ENCODE measurements at regions not wholly inside any gene's neighbourhood (a gene's known extent, or its start where the extent isn't known, plus 50 kb on each side); places are given as distances from the start of the nearest gene placed in this dataset.

- ChIA-PET CTCF (no interaction called here), POLR2A (no interaction called here), RAD21 (ENCODE audit: low non-redundant PET in 1 of 2, low total read pairs in 2 of 2, uncharacterized antibody in 2 of 2, unreplicated experiment in 2 of 2) (no interaction called here)
- no peak overlapping the region for H3K4me2 ChIP-seq (ENCODE audit: low read length)
- no peak overlapping the region for H2AFZ ChIP-seq (ENCODE audit: low read depth, low read length, poor library complexity, severe bottlenecking)
- H4K20me1 ChIP-seq (ENCODE audit: insufficient read depth): no peaks in the 10 kb centered on the region
- no peaks in the 10 kb centered on the region for H3K79me2 ChIP-seq (ENCODE audit: insufficient read depth, low read length)
- no peak overlapping the region for H3K4me3 ChIP-seq (replicated peaks in 1 of 2; ENCODE audit: low read depth in 1 of 2, low read length in 2 of 2)
- no peaks in the 10 kb centered on the region; the same call in 1 of the 2 replicates for H3K27me3 ChIP-seq (ENCODE audit: insufficient read depth, low read length)
- no peaks in the 10 kb centered on the region; the same call in 1 of the 2 replicates for H3K9me2 ChIP-seq (ENCODE audit: insufficient read depth)
- TF ChIP-seq JUND (IDR thresholded peaks at IDR 0.05) (no peak), CTCF (IDR thresholded peaks at IDR 0.05 in 2 of 3, conservative IDR thresholded peaks at IDR 0.05 in 1 of 3; ENCODE audit: borderline replicate concordance in 1 of 3, insufficient read depth in 1 of 3, low read depth in 2 of 3, low read length in 2 of 3) (no peak), REST (IDR thresholded peaks at IDR 0.05; ENCODE audit: low read depth) (no peak), RAD21 (IDR thresholded peaks at IDR 0.05; ENCODE audit: low read depth) (no peak), SIN3A (IDR thresholded peaks at IDR 0.05; ENCODE audit: low read depth) (no peak), POLR2AphosphoS5 (IDR thresholded peaks at IDR 0.05; ENCODE audit: low read depth, low read length) (no peak), ATF3 (IDR thresholded peaks at IDR 0.05) (no peak), TCF7L2 (IDR thresholded peaks at IDR 0.05; ENCODE audit: borderline replicate concordance, extremely low read depth, insufficient read depth, insufficient read length) (no peak), YY1 (IDR thresholded peaks at IDR 0.05; ENCODE audit: extremely low read depth, insufficient replicate concordance, low read depth, low read length) (no peak), SP1 (IDR thresholded peaks at IDR 0.05; ENCODE audit: low read depth) (no peak), CEBPB (IDR thresholded peaks at IDR 0.05; ENCODE audit: low read depth) (no peak), ZFX (IDR thresholded peaks at IDR 0.05) (no peak), ELF1 (IDR thresholded peaks at IDR 0.05; ENCODE audit: borderline replicate concordance, low read depth) (no peak), MAX (IDR thresholded peaks at IDR 0.05) (no peak), SRF (IDR thresholded peaks at IDR 0.05; ENCODE audit: low read depth) (no peak), EZH2phosphoT487 (IDR thresholded peaks at IDR 0.05; ENCODE audit: borderline replicate concordance) (no peak), POLR2A (IDR thresholded peaks at IDR 0.05; ENCODE audit: borderline replicate concordance, extremely low read depth, insufficient read depth, insufficient read length) (no peak), FOSL1 (IDR thresholded peaks at IDR 0.05; ENCODE audit: low read depth) (no peak), ZBTB33 (IDR thresholded peaks at IDR 0.05; ENCODE audit: extremely low read depth, insufficient replicate concordance, low read length) (no peak), ZNF274 (IDR thresholded peaks at IDR 0.05; ENCODE audit: low read depth, low read length) (no peak)
- no peak overlapping the region for H3K27ac ChIP-seq (ENCODE audit: low read depth, low read length)
- no peak overlapping the region for H3K9ac ChIP-seq (ENCODE audit: low read length)
- BruUV-seq (replicated peaks): no TSS peak
- no peaks in the 10 kb centered on the region for H3K9me3 ChIP-seq (ENCODE audit: control insufficient read depth in 1 of 2, insufficient read depth in 1 of 2, low read depth in 1 of 2, low read length in 2 of 2)
- no peaks in the 10 kb centered on the region for H3K4me1 ChIP-seq (ENCODE audit: control insufficient read depth in 1 of 2, insufficient read depth in 2 of 2, low read length in 2 of 2)
- DNase-seq (ENCODE audit: low read depth, low spot score): no peak
- no peaks in the 10 kb centered on the region for H3K36me3 ChIP-seq (ENCODE audit: control insufficient read depth in 1 of 2, insufficient read depth in 2 of 2, low read length in 2 of 2)
- ATAC-seq: no peak
- intact Hi-C loops (cut with micrococcal nuclease): no loop called here
These were observed 88.5 kb upstream of the PFN2 start for GRCh38 chr3:150059241-150059640.

All from HCT116 (cell line).